ENCODE measurements at regions not wholly inside any gene's neighbourhood (a gene's known extent, or its start where the extent isn't known, plus 50 kb on each side); places are given as distances from the start of the nearest gene placed in this dataset.
"Not testable (repeated sequence)": the region's sequence is repeated elsewhere in the genome, so short reads cannot be mapped to it uniquely, and the experiment has no call there.

GRCh38 chr13:88701551-88701950 lies 1030.4 kb downstream of the SLITRK5 start:
- DNase-seq (ENCODE audit: low read depth), result no peak
- TF ChIP-seq, protein P1, sequence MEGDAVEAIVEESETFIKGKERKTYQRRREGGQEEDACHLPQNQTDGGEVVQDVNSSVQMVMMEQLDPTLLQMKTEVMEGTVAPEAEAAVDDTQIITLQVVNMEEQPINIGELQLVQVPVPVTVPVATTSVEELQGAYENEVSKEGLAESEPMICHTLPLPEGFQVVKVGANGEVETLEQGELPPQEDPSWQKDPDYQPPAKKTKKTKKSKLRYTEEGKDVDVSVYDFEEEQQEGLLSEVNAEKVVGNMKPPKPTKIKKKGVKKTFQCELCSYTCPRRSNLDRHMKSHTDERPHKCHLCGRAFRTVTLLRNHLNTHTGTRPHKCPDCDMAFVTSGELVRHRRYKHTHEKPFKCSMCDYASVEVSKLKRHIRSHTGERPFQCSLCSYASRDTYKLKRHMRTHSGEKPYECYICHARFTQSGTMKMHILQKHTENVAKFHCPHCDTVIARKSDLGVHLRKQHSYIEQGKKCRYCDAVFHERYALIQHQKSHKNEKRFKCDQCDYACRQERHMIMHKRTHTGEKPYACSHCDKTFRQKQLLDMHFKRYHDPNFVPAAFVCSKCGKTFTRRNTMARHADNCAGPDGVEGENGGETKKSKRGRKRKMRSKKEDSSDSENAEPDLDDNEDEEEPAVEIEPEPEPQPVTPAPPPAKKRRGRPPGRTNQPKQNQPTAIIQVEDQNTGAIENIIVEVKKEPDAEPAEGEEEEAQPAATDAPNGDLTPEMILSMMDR (conservative IDR thresholded peaks at IDR 0.05; ENCODE audit: low read depth, low read length), result no peak
- no peak overlapping the region for H3K4me3 ChIP-seq (ENCODE audit: low read depth, low read length)

- H3K4me3 ChIP-seq (ENCODE audit: low read depth, low read length), result no peak overlapping the region
- TF ChIP-seq, protein P1 (conservative IDR thresholded peaks at IDR 0.05; ENCODE audit: low read depth, low read length), result no peak
- no peak for DNase-seq (ENCODE audit: low read depth)
These were observed 1033.6 kb downstream of the SLITRK5 start for GRCh38 chr13:88704600-88705275.

GRCh38 chr13:88707646-88708045 lies 1036.5 kb downstream of the SLITRK5 start:
- no peak for DNase-seq (ENCODE audit: low read depth)
- H3K4me3 ChIP-seq (ENCODE audit: low read depth, low read length), result no peak overlapping the region
- TF ChIP-seq, protein P1 (conservative IDR thresholded peaks at IDR 0.05; ENCODE audit: low read depth, low read length), result no peak

GRCh38 chr13:88717946-88718345 lies 1046.8 kb downstream of the SLITRK5 start:
- DNase-seq (ENCODE audit: low read depth), result no peak
- TF ChIP-seq, protein P1 (conservative IDR thresholded peaks at IDR 0.05; ENCODE audit: low read depth, low read length), result no peak
- H3K4me3 ChIP-seq (ENCODE audit: low read depth, low read length), result no peak overlapping the region

DNA sequence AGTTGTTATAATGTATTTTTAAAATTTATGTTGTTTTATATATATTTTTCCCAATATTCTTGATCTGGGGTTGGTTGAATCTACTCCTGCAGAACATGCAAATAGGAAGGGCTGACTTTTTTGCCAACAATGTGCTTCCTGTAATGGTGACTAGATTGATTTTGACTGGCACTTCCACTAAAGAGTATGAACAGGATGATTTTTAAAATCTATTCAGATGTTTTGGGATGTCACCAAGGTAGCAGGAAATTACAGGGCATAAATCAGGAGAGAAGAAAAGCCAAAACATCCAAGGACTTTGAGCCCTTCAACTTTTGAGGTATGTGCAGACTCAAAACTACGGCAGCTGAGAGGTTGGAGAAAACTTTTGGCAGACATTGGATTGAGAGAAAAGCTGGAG lies 1047.6 kb downstream of the SLITRK5 start:
- TF ChIP-seq, protein P1 (conservative IDR thresholded peaks at IDR 0.05; ENCODE audit: low read depth, low read length), result no peak
- no peak overlapping the region for H3K4me3 ChIP-seq (ENCODE audit: low read depth, low read length)
- no peak for DNase-seq (ENCODE audit: low read depth)

DNA sequence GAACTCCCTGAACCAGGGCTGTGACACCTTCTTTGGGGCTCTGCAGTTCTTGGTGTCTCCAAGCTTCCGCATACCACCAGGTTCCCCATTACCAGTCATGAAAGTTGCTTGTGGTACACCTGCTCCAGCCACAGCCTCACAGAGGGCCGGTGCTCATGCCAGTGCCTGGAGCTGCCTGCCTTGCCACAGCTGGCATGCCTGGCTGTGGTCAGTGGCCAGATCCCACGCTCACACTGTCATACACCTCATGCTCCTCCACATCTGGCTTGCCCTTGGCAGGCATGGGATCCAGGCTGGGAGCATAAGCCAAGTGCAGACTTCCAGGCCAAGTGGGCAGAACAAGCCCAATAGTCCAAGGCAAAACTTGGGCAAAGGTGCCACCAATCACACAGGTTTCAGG lies 1054.9 kb downstream of the SLITRK5 start:
- H3K4me3 ChIP-seq (ENCODE audit: low read depth, low read length), result no peak overlapping the region
- TF ChIP-seq, protein P1 (conservative IDR thresholded peaks at IDR 0.05; ENCODE audit: low read depth, low read length), result no peak
- DNase-seq (ENCODE audit: low read depth), result no peak

GRCh38 chr13:88727236-88727635 lies 1056.1 kb downstream of the SLITRK5 start:
- H3K4me3 ChIP-seq (ENCODE audit: low read depth, low read length); DNase-seq (ENCODE audit: low read depth): not testable (repeated sequence)

Data from epithelial cell of proximal tubule (primary cell).